HG03103 (cell line): ENCODE measurements at regions not wholly inside any gene's neighbourhood (a gene's known extent, or its start where the extent isn't known, plus 50 kb on each side); places are given as distances from the start of the nearest gene placed in this dataset.
"Not testable (repeated sequence)": the region's sequence is repeated elsewhere in the genome, so short reads cannot be mapped to it uniquely, and the experiment has no call there.

Experiments used
- ATAC-seq: cut with Tn5 transposase; IDR thresholded peaks from one replicate; pipeline ENCODE4 v1.9.1; 2021; ENCODE audit warnings: low read depth; ENCODE audit not compliant: unreplicated experiment

DNA sequence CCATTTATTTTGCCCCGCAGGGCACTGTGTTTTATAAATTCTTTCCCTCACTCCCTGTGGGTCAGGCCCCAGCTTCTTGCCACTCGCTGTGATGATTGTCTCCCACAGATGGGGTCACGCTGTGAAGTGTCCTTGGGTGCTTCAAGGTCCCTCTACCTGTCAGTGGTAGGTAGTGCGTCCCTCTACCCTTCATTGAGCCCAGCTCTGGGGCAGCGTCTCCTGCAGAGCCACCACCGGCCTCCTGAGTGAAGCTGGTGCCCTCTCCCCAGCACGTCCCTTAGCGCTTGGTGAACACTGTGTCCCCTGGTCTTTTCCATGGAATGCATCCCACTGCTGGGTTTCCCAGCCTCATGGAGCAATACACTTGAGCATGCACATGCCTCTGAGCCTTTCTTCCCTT is 108.2 kb downstream of the NRN1 start:
- ATAC-seq, result no peak

DNA sequence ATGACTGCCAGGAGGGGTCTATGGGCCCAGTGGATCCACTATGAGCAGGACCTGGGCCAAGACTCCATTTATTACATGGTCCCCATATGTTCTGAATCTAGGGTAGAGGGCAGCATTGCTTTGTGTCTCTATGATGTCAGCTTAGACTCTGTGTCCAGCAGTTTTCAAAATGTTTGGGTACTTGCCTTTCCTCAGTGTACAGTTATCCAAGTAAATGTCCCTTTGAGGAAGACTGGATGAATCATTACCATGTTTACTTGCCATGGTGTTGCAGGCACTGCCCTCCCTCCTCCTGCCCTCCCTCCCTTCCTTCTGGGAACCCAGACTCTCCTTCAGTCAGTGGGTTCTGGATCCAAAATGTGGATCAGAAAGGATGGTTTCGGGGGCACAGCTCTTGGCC is 108.6 kb downstream of the NRN1 start:
- ATAC-seq, result no peak

GRCh38 chr6:5896476-5897200 is 110.1 kb downstream of the NRN1 start:
- no peak for ATAC-seq

GRCh38 chr6:5894357-5894756 is 112.4 kb downstream of the NRN1 start:
- no peak for ATAC-seq

- ATAC-seq, result no peak
Observed at GRCh38 chr6:5893295-5893694, 113.4 kb downstream of the NRN1 start.

DNA sequence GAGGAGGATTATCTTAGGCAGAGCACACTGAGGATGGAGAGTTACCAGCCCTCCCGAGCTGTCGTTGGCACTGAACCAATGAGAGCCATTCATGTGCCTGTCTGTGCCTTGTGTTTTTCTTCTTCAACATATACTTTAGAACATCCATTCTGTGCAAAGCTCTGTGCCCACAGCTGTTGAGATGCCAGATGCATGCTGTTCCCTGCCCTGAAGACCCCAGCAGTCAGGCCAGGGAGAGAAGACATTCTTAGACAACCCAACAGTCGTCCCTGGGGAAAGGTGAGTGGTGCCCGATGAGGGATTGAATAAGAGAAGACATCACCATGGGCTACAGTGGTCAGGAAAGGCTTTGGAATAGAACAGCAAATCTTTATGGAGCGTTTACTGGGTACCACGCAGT is 114.1 kb downstream of the NRN1 start:
- no peak for ATAC-seq

- ATAC-seq, result no peak
Observed at GRCh38 chr6:5878792-5879191, 127.9 kb downstream of the NRN1 start.

- ATAC-seq, result no peak
Observed at GRCh38 chr6:5876076-5876475, 130.6 kb downstream of the NRN1 start.

DNA sequence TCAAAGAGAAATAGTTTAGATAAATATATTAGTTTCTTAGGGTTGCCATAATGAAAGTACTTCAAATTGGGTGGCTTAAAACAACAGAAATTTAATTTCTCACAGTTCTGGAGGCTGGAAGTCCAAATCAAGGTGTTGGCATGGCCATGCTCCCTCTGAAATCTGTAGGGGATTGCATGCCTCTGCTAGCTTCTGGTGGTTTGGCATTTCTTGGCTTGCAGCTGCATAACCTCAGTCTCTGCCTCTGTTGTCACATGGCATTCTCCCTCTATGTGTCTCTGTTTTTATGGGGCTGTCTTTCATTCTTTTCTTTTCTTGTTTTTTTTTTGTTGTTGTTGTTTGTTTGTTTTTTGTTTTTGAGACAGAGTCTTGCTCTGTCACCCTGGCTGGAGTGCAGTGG is 132.7 kb downstream of the NRN1 start:
- ATAC-seq, result not testable (repeated sequence)

DNA sequence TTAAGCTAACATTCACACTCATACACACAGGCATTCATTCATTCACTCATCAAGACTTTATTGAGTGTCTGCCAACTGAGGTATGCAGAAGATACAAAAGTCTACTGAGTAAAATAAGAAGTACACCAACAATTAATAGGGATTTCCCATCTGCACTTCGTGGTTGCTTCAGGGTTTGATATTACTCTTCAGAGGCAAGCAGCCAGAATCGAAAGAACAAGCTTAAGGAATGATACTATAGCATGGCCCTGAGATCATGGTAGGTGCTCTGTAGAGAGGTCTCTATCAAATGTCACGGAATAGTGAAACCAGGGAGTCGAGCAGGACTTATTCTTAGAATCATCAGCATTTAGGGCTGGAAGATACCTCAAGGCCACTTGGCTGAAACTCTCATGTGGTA is 135.4 kb downstream of the NRN1 start:
- ATAC-seq, result no peak

- ATAC-seq, result no peak
Observed at GRCh38 chr6:5869676-5870075, 137.0 kb downstream of the NRN1 start.

DNA sequence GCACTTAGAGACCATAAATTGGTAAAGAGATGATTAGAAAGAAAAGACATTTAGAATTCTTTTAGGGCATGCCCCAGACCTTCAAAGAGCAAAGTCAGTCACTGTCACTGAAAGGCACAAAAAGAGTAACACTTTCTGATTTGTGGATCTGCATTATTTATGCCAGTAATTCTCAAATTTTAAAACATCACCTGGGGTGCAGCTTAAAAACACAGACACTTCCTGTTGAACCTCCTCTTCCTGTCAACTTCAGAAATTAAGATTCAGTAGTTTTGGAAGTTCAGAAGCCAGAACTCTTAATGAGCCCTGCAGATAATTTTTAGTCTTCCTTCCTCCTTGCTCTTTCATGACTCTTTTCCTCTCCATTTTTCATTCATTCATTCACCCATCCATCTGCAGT is 137.5 kb downstream of the NRN1 start:
- no peak for ATAC-seq

DNA sequence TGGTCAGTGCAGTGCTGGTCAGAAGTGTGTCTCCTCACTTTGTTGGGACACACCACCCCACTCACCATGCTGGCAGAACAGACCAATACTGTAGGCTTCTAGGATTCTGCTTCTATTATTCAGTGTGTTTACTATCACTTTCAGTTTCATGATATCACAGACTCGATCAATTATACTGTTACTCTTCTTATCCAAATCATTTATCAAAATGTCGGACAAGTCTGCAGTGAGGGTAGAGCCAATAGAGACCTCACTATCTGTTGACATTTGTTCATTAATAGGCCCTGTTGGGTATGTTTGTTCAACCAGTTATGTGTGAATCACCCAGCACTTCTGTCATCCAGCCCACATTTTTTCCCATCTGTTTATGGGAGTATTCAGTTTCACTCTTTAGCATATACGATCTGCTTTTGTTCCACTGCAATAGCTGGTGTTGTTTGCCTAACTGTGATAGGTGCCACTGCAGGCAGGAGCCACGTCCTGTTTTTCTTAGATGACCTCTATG is 140.1 kb downstream of the NRN1 start:
- ATAC-seq, result no peak

DNA sequence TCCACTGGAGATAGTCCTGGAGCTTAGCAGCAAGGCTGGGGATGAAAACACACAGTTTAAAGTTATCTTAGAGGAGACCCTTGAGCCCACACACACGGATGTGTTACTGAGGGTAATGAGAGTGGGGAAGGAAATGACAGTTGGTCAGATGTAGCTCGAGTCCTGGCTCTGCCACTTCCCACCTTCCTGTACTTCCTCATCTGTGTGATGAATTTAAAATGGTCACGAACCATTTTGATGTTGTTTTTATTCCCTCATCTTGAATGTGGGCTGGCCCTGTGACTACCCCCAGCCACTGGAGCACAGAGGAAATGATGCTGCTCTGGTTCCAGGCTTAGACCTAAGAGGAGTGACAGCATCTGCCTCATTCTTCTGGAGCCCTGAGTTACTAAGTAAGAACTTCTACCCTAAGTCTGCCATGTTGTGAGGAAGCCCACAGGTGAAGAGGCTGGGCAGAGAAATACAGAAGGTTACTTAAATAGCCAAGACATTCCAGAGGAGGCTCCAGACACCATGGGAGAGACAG is 141.2 kb downstream of the NRN1 start:
- ATAC-seq, result no peak

GRCh38 chr6:5860849-5861248 is 145.9 kb downstream of the NRN1 start:
- no peak for ATAC-seq

- no peak for ATAC-seq
Observed at GRCh38 chr6:5855787-5856470, 150.8 kb downstream of the NRN1 start.

GRCh38 chr6:5854899-5855298 is 151.8 kb downstream of the NRN1 start:
- no peak for ATAC-seq

DNA sequence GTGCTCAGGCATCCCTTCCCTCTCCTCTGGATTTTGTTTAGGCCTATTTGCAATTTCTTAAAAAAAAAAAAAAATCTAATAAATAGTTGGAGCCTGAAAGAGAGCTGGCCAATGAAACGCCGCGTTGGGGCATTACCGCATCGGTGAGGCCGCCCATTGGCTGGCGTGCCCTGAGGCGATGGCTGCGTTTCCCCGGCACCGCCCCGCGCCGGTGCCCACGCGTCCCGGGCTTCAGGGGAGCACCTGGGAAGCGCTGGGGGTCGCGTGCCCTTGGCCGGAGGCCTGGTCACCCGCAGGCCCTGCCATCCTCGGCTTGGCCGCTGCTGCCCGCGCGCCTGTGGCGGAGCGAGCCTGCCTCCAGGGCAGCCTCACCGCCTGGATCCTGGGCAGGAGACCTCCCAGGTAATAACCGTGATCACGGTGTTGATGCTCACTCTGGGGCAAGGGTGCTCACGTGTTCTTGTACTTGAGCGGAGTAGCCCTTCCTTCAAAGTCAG is 155.4 kb downstream of the NRN1 start:
- peak; percentile 55 for ATAC-seq

- peak; percentile 26 for ATAC-seq
Observed at GRCh38 chr6:5850848-5851255, 155.9 kb downstream of the NRN1 start.

DNA sequence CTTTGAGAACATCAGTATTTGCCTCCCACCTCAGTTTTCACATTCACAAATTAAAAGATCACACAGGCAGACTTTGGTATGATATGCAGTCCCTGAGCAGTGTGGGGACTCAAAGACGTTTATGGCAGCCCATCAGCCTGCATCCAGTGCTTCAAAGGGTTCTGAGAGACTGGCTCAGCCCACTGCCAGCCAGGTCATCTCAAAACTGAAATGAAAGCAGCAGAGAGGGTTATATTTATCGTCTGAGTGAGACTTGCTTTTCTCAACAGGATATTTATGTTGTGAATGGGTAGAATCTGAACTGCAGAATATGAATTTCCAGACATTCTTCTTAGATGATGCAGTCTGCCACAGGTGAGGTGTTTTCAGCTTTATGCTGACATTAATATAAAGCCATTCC is 159.8 kb downstream of the NRN1 start:
- no peak for ATAC-seq

DNA sequence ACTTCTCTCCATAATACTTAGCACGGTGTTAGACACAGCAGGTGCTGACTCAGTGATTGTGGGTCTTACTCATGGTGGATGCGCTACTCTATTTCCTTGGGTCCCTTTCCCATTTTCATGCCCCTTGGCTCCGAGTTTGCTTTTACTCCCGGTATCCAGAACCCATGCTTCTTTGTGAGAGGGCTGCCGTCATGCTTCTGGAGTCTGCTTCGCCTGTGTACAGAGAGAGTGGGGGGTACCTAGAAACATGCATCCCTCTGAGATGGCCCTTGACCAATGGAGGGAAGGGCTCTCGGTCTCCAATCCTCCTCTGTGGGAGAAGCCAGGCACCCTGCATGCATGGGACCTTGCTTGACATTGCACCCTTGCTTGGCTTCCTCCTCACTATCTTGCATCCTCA is 160.4 kb downstream of the NRN1 start:
- no peak for ATAC-seq

DNA sequence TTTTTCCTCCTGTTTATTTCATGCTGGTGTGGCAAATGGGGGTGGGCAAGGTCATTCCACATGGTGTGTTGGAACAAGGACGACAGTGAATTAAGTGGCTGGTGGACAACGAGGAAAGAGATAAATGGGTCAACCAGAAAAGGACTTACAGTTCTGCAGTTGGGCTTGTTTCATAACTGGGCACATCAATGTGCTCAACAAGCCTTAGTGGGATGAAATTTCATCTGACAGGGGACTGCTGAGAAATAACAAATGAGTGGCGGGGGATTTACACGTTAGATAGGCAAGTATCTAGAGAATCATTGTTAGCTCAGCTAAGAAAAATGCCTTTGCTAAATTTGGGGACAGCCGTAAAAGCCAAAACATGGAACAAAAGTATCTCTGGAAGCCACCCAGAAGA is 163.6 kb downstream of the NRN1 start:
- no peak for ATAC-seq
